ENCODE measurements at regions not wholly inside any gene's neighbourhood (a gene's known extent, or its start where the extent isn't known, plus 50 kb on each side); places are given as distances from the start of the nearest gene placed in this dataset.

DNA sequence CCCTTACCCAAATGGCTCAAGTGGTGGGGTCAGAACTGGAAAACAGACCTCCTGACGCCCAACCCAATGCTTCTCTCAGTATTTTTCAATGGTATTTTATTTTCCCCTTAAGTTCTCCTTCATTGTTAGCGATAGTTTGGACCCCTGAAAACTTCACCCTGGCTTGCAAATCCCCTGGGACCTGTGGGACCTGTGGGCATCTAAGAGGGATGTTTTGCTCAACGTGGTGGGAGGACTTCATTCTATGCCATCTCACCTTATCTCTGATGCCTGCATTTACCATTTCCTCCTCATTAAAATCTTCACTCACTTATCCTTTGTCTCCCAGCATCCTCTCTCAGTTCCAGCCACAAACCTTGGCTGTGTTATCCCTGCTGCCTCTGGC lies 59.4 kb upstream of the GZMB start:
- TF ChIP-seq POLR2A (IDR thresholded peaks at IDR 0.05) = no peak
- TF ChIP-seq, protein P1, sequence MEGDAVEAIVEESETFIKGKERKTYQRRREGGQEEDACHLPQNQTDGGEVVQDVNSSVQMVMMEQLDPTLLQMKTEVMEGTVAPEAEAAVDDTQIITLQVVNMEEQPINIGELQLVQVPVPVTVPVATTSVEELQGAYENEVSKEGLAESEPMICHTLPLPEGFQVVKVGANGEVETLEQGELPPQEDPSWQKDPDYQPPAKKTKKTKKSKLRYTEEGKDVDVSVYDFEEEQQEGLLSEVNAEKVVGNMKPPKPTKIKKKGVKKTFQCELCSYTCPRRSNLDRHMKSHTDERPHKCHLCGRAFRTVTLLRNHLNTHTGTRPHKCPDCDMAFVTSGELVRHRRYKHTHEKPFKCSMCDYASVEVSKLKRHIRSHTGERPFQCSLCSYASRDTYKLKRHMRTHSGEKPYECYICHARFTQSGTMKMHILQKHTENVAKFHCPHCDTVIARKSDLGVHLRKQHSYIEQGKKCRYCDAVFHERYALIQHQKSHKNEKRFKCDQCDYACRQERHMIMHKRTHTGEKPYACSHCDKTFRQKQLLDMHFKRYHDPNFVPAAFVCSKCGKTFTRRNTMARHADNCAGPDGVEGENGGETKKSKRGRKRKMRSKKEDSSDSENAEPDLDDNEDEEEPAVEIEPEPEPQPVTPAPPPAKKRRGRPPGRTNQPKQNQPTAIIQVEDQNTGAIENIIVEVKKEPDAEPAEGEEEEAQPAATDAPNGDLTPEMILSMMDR (IDR thresholded peaks at IDR 0.05) = no peak
